Neural cell (in vitro differentiated cells): ENCODE measurements at regions not wholly inside any gene's neighbourhood (a gene's known extent, or its start where the extent isn't known, plus 50 kb on each side); places are given as distances from the start of the nearest gene placed in this dataset.

Experiments
- EP300 ChIP-seq: fragments of 450-650 bp; conservative IDR thresholded peaks from 2 replicates; pipeline ENCODE4 v1.6.1; 2014; ENCODE audit warnings: antibody characterized with exemption, mild to moderate bottlenecking, moderate library complexity; ENCODE audit not compliant: poor library complexity, severe bottlenecking
- EZH2 ChIP-seq: fragments of 200-600, 300-800 bp; shearing (Covaris generic), sonication (generic); IDR thresholded peaks from 2 replicates; pipeline ENCODE4 v1.6.1; 2014; ENCODE audit warnings: antibody characterized with exemption, low read length, borderline replicate concordance, mild to moderate bottlenecking; ENCODE audit not compliant: insufficient read depth, poor library complexity, severe bottlenecking
- POLR2AphosphoS5 ChIP-seq: IDR thresholded peaks from 2 replicates; pipeline ENCODE4 v1.6.1; 2012
- SMC3 ChIP-seq: fragments of 450-650 bp; conservative IDR thresholded peaks from 2 replicates; pipeline ENCODE4 v1.6.1; 2014; ENCODE audit warnings: antibody characterized with exemption, mild to moderate bottlenecking, moderate library complexity; ENCODE audit not compliant: poor library complexity
- TF ChIP-seq, protein P1 (sequence below): fragments of 450-650 bp; IDR thresholded peaks from 2 replicates; pipeline ENCODE4 v1.5.1; 2014; ENCODE audit warnings: antibody characterized with exemption, mild to moderate bottlenecking, moderate library complexity; ENCODE audit not compliant: poor library complexity, severe bottlenecking
- TF ChIP-seq, protein P2 (sequence below): IDR thresholded peaks from 2 replicates; pipeline ENCODE4 v1.6.1; 2012; ENCODE audit warnings: borderline replicate concordance

DNA sequence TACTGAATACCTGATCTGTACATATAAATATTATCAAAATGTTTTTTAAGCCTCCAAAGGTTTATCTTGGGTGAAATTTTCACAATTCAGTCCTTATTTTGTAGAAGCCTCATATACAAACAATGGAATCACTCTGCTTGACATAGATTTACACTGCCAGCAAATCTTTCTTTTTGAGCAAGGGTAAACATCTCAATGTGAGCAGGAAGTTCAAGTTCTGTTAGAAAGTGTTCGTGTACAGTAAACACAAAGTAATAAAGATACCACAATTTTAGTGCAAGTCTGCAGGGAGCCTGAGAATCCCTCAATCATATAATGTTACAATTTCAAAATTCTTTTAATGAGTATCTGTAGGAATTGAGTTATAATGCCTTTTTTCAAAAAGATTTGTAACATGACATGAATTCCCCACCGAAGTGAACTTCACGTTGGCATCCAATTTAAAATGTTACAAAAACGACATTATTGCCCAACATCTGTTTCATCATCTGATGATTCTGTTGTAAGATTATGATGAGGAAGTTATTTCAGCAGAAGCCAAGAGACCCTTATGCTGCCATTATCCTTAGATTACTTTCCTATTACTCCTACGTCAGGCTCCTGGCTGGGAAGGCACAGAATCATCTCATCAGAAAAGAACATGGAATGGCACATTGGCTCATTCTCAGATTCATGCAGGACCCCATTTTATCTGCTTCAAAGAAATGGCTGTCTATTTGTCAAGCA, 283.9 kb upstream of the ACVR2A start:
- TF ChIP-seq, protein P1, sequence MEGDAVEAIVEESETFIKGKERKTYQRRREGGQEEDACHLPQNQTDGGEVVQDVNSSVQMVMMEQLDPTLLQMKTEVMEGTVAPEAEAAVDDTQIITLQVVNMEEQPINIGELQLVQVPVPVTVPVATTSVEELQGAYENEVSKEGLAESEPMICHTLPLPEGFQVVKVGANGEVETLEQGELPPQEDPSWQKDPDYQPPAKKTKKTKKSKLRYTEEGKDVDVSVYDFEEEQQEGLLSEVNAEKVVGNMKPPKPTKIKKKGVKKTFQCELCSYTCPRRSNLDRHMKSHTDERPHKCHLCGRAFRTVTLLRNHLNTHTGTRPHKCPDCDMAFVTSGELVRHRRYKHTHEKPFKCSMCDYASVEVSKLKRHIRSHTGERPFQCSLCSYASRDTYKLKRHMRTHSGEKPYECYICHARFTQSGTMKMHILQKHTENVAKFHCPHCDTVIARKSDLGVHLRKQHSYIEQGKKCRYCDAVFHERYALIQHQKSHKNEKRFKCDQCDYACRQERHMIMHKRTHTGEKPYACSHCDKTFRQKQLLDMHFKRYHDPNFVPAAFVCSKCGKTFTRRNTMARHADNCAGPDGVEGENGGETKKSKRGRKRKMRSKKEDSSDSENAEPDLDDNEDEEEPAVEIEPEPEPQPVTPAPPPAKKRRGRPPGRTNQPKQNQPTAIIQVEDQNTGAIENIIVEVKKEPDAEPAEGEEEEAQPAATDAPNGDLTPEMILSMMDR: no peak
- TF ChIP-seq POLR2AphosphoS5 (no peak), EP300 (no peak), EZH2 (no peak), SMC3 (no peak)
- TF ChIP-seq, protein P2, sequence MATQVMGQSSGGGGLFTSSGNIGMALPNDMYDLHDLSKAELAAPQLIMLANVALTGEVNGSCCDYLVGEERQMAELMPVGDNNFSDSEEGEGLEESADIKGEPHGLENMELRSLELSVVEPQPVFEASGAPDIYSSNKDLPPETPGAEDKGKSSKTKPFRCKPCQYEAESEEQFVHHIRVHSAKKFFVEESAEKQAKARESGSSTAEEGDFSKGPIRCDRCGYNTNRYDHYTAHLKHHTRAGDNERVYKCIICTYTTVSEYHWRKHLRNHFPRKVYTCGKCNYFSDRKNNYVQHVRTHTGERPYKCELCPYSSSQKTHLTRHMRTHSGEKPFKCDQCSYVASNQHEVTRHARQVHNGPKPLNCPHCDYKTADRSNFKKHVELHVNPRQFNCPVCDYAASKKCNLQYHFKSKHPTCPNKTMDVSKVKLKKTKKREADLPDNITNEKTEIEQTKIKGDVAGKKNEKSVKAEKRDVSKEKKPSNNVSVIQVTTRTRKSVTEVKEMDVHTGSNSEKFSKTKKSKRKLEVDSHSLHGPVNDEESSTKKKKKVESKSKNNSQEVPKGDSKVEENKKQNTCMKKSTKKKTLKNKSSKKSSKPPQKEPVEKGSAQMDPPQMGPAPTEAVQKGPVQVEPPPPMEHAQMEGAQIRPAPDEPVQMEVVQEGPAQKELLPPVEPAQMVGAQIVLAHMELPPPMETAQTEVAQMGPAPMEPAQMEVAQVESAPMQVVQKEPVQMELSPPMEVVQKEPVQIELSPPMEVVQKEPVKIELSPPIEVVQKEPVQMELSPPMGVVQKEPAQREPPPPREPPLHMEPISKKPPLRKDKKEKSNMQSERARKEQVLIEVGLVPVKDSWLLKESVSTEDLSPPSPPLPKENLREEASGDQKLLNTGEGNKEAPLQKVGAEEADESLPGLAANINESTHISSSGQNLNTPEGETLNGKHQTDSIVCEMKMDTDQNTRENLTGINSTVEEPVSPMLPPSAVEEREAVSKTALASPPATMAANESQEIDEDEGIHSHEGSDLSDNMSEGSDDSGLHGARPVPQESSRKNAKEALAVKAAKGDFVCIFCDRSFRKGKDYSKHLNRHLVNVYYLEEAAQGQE: no peak
